ENCODE measurements at regions not wholly inside any gene's neighbourhood (a gene's known extent, or its start where the extent isn't known, plus 50 kb on each side); places are given as distances from the start of the nearest gene placed in this dataset.

- no peak for TF ChIP-seq MAX (IDR thresholded peaks at IDR 0.05; ENCODE audit: low read depth, low read length)
- no peak for TF ChIP-seq POLR2A (IDR thresholded peaks at IDR 0.05; ENCODE audit: extremely low read depth, insufficient read length)
- TF ChIP-seq MYC (IDR thresholded peaks at IDR 0.05; ENCODE audit: low read depth, low read length) = no peak
- no peak for TF ChIP-seq CTCF (IDR thresholded peaks at IDR 0.05; ENCODE audit: low read depth, low read length)
- H3K4me3 ChIP-seq (ENCODE audit: low read depth, low read length) = no peak overlapping the region
- DNase-seq (ENCODE audit: low read depth) = no peak
Observed at GRCh38 chr3:104781112-104781511, 585.6 kb upstream of the ALCAM start.

- TF ChIP-seq MAX (IDR thresholded peaks at IDR 0.05; ENCODE audit: low read depth, low read length) (no peak), CTCF (IDR thresholded peaks at IDR 0.05; ENCODE audit: low read depth, low read length) (no peak), MYC (IDR thresholded peaks at IDR 0.05; ENCODE audit: low read depth, low read length) (no peak), POLR2A (IDR thresholded peaks at IDR 0.05; ENCODE audit: extremely low read depth, insufficient read length) (no peak)
- DNase-seq (ENCODE audit: low read depth) = no peak
- H3K4me3 ChIP-seq (ENCODE audit: low read depth, low read length) = no peak overlapping the region
Observed at GRCh38 chr3:104785947-104786346, 580.8 kb upstream of the ALCAM start.

DNA sequence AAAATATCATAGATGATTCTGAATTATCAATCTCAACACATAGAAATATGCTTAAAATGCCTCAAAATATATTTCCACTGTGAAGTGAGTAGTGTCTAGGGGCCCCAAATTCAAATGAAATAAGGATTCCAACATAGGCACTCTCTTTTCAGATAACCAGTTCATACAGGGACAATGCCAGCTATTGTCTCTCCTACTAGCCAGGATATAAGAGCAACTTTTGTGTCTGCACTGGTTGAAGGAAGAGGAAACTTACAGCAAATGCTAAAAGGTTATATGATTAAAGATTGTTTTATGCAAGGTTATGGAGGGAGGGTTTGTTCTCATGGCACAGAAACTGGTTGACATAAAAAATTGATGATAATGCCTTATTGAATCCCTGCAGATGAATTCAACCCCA lies 579.4 kb upstream of the ALCAM start:
- no peak overlapping the region for H3K4me3 ChIP-seq (ENCODE audit: low read depth, low read length)
- DNase-seq (ENCODE audit: low read depth) = no peak
- no peak for TF ChIP-seq MAX (IDR thresholded peaks at IDR 0.05; ENCODE audit: low read depth, low read length)
- no peak for TF ChIP-seq CTCF (IDR thresholded peaks at IDR 0.05; ENCODE audit: low read depth, low read length)
- no peak for TF ChIP-seq MYC (IDR thresholded peaks at IDR 0.05; ENCODE audit: low read depth, low read length)
- TF ChIP-seq POLR2A (IDR thresholded peaks at IDR 0.05; ENCODE audit: extremely low read depth, insufficient read length) = no peak

- DNase-seq (ENCODE audit: low read depth) = no peak
- no peak for TF ChIP-seq MAX (IDR thresholded peaks at IDR 0.05; ENCODE audit: low read depth, low read length)
- no peak for TF ChIP-seq MYC (IDR thresholded peaks at IDR 0.05; ENCODE audit: low read depth, low read length)
- TF ChIP-seq CTCF (IDR thresholded peaks at IDR 0.05; ENCODE audit: low read depth, low read length) = no peak
- TF ChIP-seq POLR2A (IDR thresholded peaks at IDR 0.05; ENCODE audit: extremely low read depth, insufficient read length) = no peak
Observed at GRCh38 chr3:104788807-104789206, 577.9 kb upstream of the ALCAM start.

GRCh38 chr3:104791331-104791730 lies 575.4 kb upstream of the ALCAM start:
- TF ChIP-seq MAX (IDR thresholded peaks at IDR 0.05; ENCODE audit: low read depth, low read length) (no peak), MYC (IDR thresholded peaks at IDR 0.05; ENCODE audit: low read depth, low read length) (no peak), CTCF (IDR thresholded peaks at IDR 0.05; ENCODE audit: low read depth, low read length) (no peak)
- H3K4me3 ChIP-seq (ENCODE audit: low read depth, low read length) = no peak overlapping the region
- DNase-seq (ENCODE audit: low read depth) = no peak

More at GRCh38 chr3:104788807-104789206, 577.9 kb upstream of the ALCAM start:
- H3K4me3 ChIP-seq (ENCODE audit: low read depth, low read length) = no peak overlapping the region

GRCh38 chr3:104796556-104796955 lies 570.2 kb upstream of the ALCAM start:
- no peak overlapping the region for H3K4me3 ChIP-seq (ENCODE audit: low read depth, low read length)
- no peak for DNase-seq (ENCODE audit: low read depth)
- TF ChIP-seq MYC (IDR thresholded peaks at IDR 0.05; ENCODE audit: low read depth, low read length) = no peak
- TF ChIP-seq MAX (IDR thresholded peaks at IDR 0.05; ENCODE audit: low read depth, low read length) = no peak

Measured in NB4 (cell line).